ENCODE measurements at regions not wholly inside any gene's neighbourhood (a gene's known extent, or its start where the extent isn't known, plus 50 kb on each side); places are given as distances from the start of the nearest gene placed in this dataset.
A peak's percentile ranks its signal among the peaks of the same experiment; 100 is the strongest.

DNA sequence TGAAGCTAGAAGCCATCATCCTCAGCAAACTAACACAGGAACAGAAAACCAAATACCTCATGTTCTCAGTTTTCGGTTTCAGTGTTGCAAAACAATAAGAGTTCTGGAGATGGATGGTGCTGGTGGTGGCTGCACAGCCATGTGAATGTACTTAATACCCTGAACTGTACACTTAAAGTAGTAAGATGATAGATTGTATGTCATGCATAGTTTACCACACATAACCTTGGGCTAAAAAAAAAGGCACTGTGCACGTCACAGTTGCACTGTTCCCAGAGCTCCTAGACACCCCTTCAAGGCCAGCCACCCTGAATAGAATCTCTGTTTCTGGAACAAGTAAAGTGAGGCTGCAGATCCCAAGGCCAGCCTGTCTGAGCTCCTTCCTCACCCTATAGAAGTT is 243.3 kb upstream of the IGF1R start:
- Histone ChIP-seq H3K4me3 (no peak overlapping the region), H3K27me3 (no peaks in the 10 kb centered on the region), H3K4me1 (no peaks in the 10 kb centered on the region), H3K9me3 (no peaks in the 10 kb centered on the region), H3K36me3 (no peaks in the 10 kb centered on the region), H3K27ac (no peak overlapping the region)
- WGBS, 2 donors: 39 to 46% methylated on average over 2 of the region's 2 CpGs
- TF ChIP-seq, protein P1, sequence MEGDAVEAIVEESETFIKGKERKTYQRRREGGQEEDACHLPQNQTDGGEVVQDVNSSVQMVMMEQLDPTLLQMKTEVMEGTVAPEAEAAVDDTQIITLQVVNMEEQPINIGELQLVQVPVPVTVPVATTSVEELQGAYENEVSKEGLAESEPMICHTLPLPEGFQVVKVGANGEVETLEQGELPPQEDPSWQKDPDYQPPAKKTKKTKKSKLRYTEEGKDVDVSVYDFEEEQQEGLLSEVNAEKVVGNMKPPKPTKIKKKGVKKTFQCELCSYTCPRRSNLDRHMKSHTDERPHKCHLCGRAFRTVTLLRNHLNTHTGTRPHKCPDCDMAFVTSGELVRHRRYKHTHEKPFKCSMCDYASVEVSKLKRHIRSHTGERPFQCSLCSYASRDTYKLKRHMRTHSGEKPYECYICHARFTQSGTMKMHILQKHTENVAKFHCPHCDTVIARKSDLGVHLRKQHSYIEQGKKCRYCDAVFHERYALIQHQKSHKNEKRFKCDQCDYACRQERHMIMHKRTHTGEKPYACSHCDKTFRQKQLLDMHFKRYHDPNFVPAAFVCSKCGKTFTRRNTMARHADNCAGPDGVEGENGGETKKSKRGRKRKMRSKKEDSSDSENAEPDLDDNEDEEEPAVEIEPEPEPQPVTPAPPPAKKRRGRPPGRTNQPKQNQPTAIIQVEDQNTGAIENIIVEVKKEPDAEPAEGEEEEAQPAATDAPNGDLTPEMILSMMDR (IDR thresholded peaks at IDR 0.05): no peak
- intact Hi-C loops (cut with DNase I): no loop called here
- FAIRE-seq: no peak
- ATAC-seq: peak in 2 of 4 donors; percentile 22 to 53
- DNase-seq: no peak

DNA sequence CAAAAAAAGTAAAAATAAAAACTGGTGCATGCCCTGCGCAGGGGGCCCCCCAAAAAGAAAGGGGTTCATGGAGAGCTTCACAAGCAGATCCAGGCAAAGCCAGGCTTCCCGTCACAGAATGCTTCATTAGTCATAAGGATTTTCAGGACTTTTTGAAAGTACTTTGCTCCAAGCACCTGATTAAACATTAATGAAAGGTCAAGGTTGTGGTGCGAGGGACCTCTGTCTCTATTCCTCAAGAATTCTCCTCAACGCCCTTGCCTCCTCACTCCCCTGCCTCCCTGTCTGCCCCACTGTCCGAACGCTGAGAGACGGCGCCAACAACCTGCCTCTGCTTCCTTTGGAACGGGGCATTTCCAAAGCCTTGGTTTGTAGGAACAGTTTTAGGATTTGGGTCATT is 240.1 kb upstream of the IGF1R start:
- Histone ChIP-seq H3K4me3 (no peak overlapping the region), H3K36me3 (no peaks in the 10 kb centered on the region), H3K4me1 (no peaks in the 10 kb centered on the region), H3K27ac (no peak overlapping the region), H3K27me3 (no peaks in the 10 kb centered on the region), H3K9me3 (no peaks in the 10 kb centered on the region)
- ATAC-seq (no peak), DNase-seq (no peak), FAIRE-seq (no peak)
- TF ChIP-seq, protein P1 (IDR thresholded peaks at IDR 0.05): no peak
- 49 to 55% methylated on average over 9 of the region's 9 CpGs for WGBS, 2 donors
- intact Hi-C loops (cut with DNase I): no loop called here

DNA sequence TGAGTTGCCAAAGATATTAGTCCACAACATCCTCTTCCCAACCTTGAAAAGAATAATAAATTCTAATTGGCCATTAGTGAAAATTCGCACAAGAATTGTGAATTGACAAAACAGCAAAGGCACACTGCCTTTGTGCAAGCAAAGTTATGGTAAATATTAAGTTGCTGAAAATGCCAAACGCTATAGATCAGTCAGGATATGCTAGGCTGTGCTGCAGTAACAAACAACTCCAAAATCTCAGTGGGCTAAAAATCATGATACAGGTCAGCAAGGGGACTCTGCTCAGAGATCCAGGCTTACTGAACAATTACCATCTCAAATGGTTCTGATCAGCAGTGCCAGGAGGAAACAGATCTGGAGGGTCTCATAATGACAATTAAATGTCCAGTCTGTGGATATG is 238.0 kb upstream of the IGF1R start:
- no peak for ATAC-seq
- Histone ChIP-seq H3K36me3 (no peaks in the 10 kb centered on the region), H3K4me1 (no peaks in the 10 kb centered on the region), H3K9me3 (no peaks in the 10 kb centered on the region), H3K27me3 (no peaks in the 10 kb centered on the region), H3K4me3 (no peak overlapping the region), H3K27ac (no peak overlapping the region)
- no peak for FAIRE-seq
- TF ChIP-seq, protein P1 (IDR thresholded peaks at IDR 0.05): no peak
- intact Hi-C loops (cut with DNase I): no loop called here
- WGBS, 2 donors: 80 to 92% methylated on average over 2 of the region's 2 CpGs
- no peak for DNase-seq

GRCh38 chr15:98412852-98413251 is 235.5 kb upstream of the IGF1R start:
- DNase-seq: no peak
- intact Hi-C loops (cut with DNase I): no loop called here
- no peak overlapping the region for H3K27ac ChIP-seq

DNA sequence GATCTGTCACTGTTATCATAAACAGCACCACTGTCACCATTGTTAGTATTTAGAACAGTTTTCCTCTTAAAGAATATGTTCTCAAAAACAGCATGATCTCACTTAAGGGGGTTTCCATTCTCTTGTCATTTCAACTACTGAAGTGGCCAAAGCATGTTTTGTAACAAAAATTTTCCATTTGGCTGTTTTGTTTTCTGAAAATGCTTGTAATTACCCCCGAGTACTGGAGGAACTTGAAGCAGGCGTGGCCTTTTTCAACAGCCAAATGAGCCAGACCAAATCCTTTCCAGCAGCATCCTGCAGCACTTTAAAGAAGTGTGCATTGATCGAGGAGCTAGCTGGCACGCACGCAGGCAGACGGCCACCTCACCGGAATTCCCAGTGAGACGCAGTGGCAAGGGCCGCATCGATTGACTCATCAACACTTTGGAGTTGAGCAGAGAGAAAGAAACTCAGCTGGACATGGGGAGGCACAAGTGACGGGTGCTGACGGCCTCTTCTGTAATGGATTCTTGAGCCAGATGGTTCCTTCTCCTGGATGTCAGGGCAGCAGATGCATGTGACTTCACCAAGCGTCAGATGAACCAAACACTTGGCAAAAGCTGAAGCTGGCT is 234.3 kb upstream of the IGF1R start:
- Histone ChIP-seq H3K9me3 (no peaks in the 10 kb centered on the region), H3K4me3 (no peak overlapping the region), H3K4me1 (no peaks in the 10 kb centered on the region), H3K27me3 (no peaks in the 10 kb centered on the region), H3K36me3 (no peaks in the 10 kb centered on the region), H3K27ac (no peak overlapping the region)
- ATAC-seq: no peak
- intact Hi-C loops (cut with DNase I): no loop called here
- no peak for DNase-seq
- FAIRE-seq: no peak
- TF ChIP-seq, protein P1 (IDR thresholded peaks at IDR 0.05): no peak
- 76 to 83% methylated on average over 13 of the region's 13 CpGs for WGBS, 2 donors

More at GRCh38 chr15:98412852-98413251, 235.5 kb upstream of the IGF1R start:
- Histone ChIP-seq H3K27me3 (no peaks in the 10 kb centered on the region), H3K4me3 (no peak overlapping the region), H3K36me3 (no peaks in the 10 kb centered on the region), H3K9me3 (no peaks in the 10 kb centered on the region), H3K4me1 (no peaks in the 10 kb centered on the region)
- WGBS, 2 donors: 86 to 87% methylated on average over 2 of the region's 2 CpGs
- TF ChIP-seq, protein P1 (IDR thresholded peaks at IDR 0.05): no peak
- ATAC-seq (no peak), FAIRE-seq (no peak)
